NCI-H82 treated with DMSO at 0.1 percent for 48 hours (cell line): ENCODE measurements at regions not wholly inside any gene's neighbourhood (a gene's known extent, or its start where the extent isn't known, plus 50 kb on each side); places are given as distances from the start of the nearest gene placed in this dataset.
"Not testable (repeated sequence)": the region's sequence is repeated elsewhere in the genome, so short reads cannot be mapped to it uniquely, and the experiment has no call there.

Experiments
- DNase-seq: peaks from one replicate; lab custom pipeline; 2025; ENCODE audit not compliant: unreplicated experiment; lab: John Stamatoyannopoulos, UW

- not testable (repeated sequence) for DNase-seq
These were observed 1256.6 kb downstream of the RPIA start for GRCh38 chr2:89948102-89948501.

GRCh38 chr2:89950807-89951206, 1259.3 kb downstream of the RPIA start:
- not testable (repeated sequence) for DNase-seq

GRCh38 chr2:89957236-89957635, 1265.8 kb downstream of the RPIA start:
- DNase-seq: not testable (repeated sequence)

GRCh38 chr2:89959729-89960378, 1268.4 kb downstream of the RPIA start:
- not testable (repeated sequence) for DNase-seq

- not testable (repeated sequence) for DNase-seq
These were observed 1269.1 kb downstream of the RPIA start for GRCh38 chr2:89960570-89960969.

GRCh38 chr2:89968567-89968966, 1277.1 kb downstream of the RPIA start:
- DNase-seq: not testable (repeated sequence)

GRCh38 chr2:89969190-89969589, 1277.7 kb downstream of the RPIA start:
- not testable (repeated sequence) for DNase-seq

GRCh38 chr2:89973849-89974248, 1282.4 kb downstream of the RPIA start:
- not testable (repeated sequence) for DNase-seq

- DNase-seq: not testable (repeated sequence)
These were observed 1288.5 kb downstream of the RPIA start for GRCh38 chr2:89979826-89980537.

- not testable (repeated sequence) for DNase-seq
These were observed 1290.8 kb downstream of the RPIA start for GRCh38 chr2:89982246-89982645.

- not testable (repeated sequence) for DNase-seq
These were observed 1294.2 kb downstream of the RPIA start for GRCh38 chr2:89985650-89986049.

- DNase-seq: not testable (repeated sequence)
These were observed 1295.1 kb downstream of the RPIA start for GRCh38 chr2:89986532-89986931.

GRCh38 chr2:89996779-89997178, 1305.3 kb downstream of the RPIA start:
- not testable (repeated sequence) for DNase-seq

- DNase-seq: not testable (repeated sequence)
These were observed 1313.1 kb downstream of the RPIA start for GRCh38 chr2:90004553-90004952.

GRCh38 chr2:90010442-90011100, 1319.1 kb downstream of the RPIA start:
- not testable (repeated sequence) for DNase-seq

GRCh38 chr2:90011101-90011443, 1319.6 kb downstream of the RPIA start:
- DNase-seq: not testable (repeated sequence)

GRCh38 chr2:90019908-90020307, 1328.4 kb downstream of the RPIA start:
- DNase-seq: not testable (repeated sequence)

GRCh38 chr2:90021234-90021633, 1329.8 kb downstream of the RPIA start:
- DNase-seq: not testable (repeated sequence)

GRCh38 chr2:90027231-90027643, 1335.8 kb downstream of the RPIA start:
- DNase-seq: not testable (repeated sequence)

- DNase-seq: not testable (repeated sequence)
These were observed 1337.1 kb downstream of the RPIA start for GRCh38 chr2:90028381-90029079.

GRCh38 chr2:90029080-90029428, 1337.6 kb downstream of the RPIA start:
- DNase-seq: not testable (repeated sequence)
